ENCODE measurements at regions not wholly inside any gene's neighbourhood (a gene's known extent, or its start where the extent isn't known, plus 50 kb on each side); places are given as distances from the start of the nearest gene placed in this dataset.

DNA sequence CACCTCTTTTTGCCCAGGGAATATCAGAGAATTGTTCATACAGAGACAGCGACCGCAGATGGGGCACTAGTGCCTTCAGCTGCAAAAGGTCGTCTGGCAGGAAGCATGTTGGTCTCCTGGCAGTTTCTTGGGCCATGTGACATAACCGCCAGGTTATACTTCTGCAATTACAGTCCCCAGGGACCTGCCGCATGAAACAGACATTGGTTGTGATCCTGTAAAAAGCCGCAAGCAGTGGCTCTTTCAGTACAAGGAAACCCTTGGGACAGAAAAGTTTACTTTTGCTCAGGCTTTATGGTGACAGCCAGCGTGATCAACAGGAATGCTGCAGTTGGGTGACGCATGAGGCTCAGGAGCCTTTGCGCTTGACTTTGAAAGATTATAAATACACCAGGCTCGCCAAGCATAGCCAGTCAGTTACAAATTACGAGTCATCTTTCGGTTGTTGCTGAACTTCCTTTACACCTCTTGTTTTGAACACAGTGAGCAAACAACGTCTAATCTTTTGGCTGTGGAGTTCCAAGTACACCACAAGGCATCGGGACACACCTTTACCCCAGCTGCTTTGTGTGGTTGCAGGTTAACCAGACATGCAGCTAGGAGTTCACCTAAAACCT lies 50.5 kb upstream of the UBE2L5 start:
- Histone ChIP-seq H3K4me2 (ENCODE audit: low read length) (peak overlapping the region; percentile 28), H3K36me3 (ENCODE audit: low read depth, low read length) (no peaks in the 10 kb centered on the region), H3K27ac (ENCODE audit: low read length) (peak overlapping the region; percentile 4; the same call in 1 of the 2 replicates), H4K20me1 (ENCODE audit: low read length) (no peaks in the 10 kb centered on the region), H3K27me3 (ENCODE audit: low read length) (no peaks in the 10 kb centered on the region), H3K9me2 (replicated peaks; ENCODE audit: low read length) (no peaks in the 10 kb centered on the region), H3K79me2 (ENCODE audit: low read length) (no peaks in the 10 kb centered on the region), H3K4me3 (ENCODE audit: low read length) (peak overlapping the region; percentile 39; the same call in 1 of the 2 replicates), H3K9me3 (ENCODE audit: low read length) (no peaks in the 10 kb centered on the region), H3K4me1 (ENCODE audit: insufficient read depth, low read length) (peaks cover 11% of the 10 kb centered on the region), H3F3A (ENCODE audit: low read length, unreplicated experiment) (no peaks in the 10 kb centered on the region), H3K9ac (ENCODE audit: low read length) (no peak overlapping the region), H2AFZ (ENCODE audit: low read length) (peak overlapping the region; percentile 34)
- TF ChIP-seq EZH2 (IDR thresholded peaks at IDR 0.05; ENCODE audit: low read length, unreplicated experiment) (no peak), EZH2phosphoT487 (IDR thresholded peaks at IDR 0.05; ENCODE audit: borderline replicate concordance, low read length) (no peak)
- TF ChIP-seq, protein P1, sequence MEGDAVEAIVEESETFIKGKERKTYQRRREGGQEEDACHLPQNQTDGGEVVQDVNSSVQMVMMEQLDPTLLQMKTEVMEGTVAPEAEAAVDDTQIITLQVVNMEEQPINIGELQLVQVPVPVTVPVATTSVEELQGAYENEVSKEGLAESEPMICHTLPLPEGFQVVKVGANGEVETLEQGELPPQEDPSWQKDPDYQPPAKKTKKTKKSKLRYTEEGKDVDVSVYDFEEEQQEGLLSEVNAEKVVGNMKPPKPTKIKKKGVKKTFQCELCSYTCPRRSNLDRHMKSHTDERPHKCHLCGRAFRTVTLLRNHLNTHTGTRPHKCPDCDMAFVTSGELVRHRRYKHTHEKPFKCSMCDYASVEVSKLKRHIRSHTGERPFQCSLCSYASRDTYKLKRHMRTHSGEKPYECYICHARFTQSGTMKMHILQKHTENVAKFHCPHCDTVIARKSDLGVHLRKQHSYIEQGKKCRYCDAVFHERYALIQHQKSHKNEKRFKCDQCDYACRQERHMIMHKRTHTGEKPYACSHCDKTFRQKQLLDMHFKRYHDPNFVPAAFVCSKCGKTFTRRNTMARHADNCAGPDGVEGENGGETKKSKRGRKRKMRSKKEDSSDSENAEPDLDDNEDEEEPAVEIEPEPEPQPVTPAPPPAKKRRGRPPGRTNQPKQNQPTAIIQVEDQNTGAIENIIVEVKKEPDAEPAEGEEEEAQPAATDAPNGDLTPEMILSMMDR (conservative IDR thresholded peaks at IDR 0.05; ENCODE audit: low read depth, low read length), result no peak
- POLR2A ChIA-PET (ENCODE audit: unreplicated experiment), result no interaction called here
- BruUV-seq (replicated peaks), result no TSS peak
- DNase-seq, result peak; percentile 69
- intact Hi-C loops (cut with micrococcal nuclease), result no loop called here
- ATAC-seq, result peak; percentile 87
- CTCF ChIA-PET, result no interaction called here
